GM23338 (cell line): ENCODE measurements at regions not wholly inside any gene's neighbourhood (a gene's known extent, or its start where the extent isn't known, plus 50 kb on each side); places are given as distances from the start of the nearest gene placed in this dataset.

ENCODE experiments used
- ATAC-seq: fragments of 200-7000 bp; cut with Tn5 transposase; 3 replicates; pipeline ENCODE4 v1.9.1; 2020
- DNase-seq: peaks from one replicate; pipeline ENCODE4 v3.0.0-alpha.2; 2015; ENCODE audit warnings: low spot score
- H2AFZ ChIP-seq: fragments of 200-600 bp; sonication (generic); 2 replicates; pipeline ENCODE4 v1.8.0; 2016; ENCODE audit warnings: antibody characterized with exemption, mild to moderate bottlenecking, moderate library complexity
- H3F3A ChIP-seq: fragments of 200-600 bp; sonication (generic); replicated peaks from 2 replicates; pipeline ENCODE4 v1.8.0; 2017; ENCODE audit warnings: antibody characterized with exemption, mixed run types, low read depth
- H3K27ac ChIP-seq: fragments of 200-600 bp; sonication (generic); 2 replicates; pipeline ENCODE4 v1.6.1; 2016; ENCODE audit warnings: low read depth
- H3K27me3 ChIP-seq: fragments of 200-600 bp; sonication (generic); 2 replicates; pipeline ENCODE4 v1.8.0; 2016; ENCODE audit warnings: mild to moderate bottlenecking, mixed run types, moderate library complexity; ENCODE audit not compliant: insufficient read depth
- H3K36me3 ChIP-seq: fragments of 200-600 bp; sonication (generic); 2 replicates; pipeline ENCODE4 v1.8.0; 2016; ENCODE audit warnings: mild to moderate bottlenecking; ENCODE audit not compliant: insufficient read depth
- H3K4me1 ChIP-seq: fragments of 200-600 bp; sonication (generic); 2 replicates; pipeline ENCODE4 v1.8.0; 2016; ENCODE audit warnings: mild to moderate bottlenecking, moderate library complexity; ENCODE audit not compliant: insufficient read depth
- H3K4me2 ChIP-seq: fragments of 200-600 bp; sonication (generic); 2 replicates; pipeline ENCODE4 v1.7.1; 2017; ENCODE audit warnings: mixed run types
- H3K4me3 ChIP-seq: fragments of 200-600 bp; sonication (generic); 2 replicates; pipeline ENCODE4 v1.6.1; 2016; ENCODE audit warnings: mixed run types
- H3K79me2 ChIP-seq: fragments of 200-600 bp; sonication (generic); replicated peaks from 2 replicates; pipeline ENCODE4 v1.8.0; 2017; ENCODE audit warnings: mild to moderate bottlenecking; ENCODE audit not compliant: insufficient read depth
- H3K9me2 ChIP-seq: fragments of 200-600 bp; sonication (generic); 2 replicates; pipeline ENCODE4 v1.8.0; 2017; ENCODE audit not compliant: insufficient read depth
- H4K20me1 ChIP-seq: fragments of 200-600 bp; sonication (generic); replicated peaks from 2 replicates; pipeline ENCODE4 v1.8.0; 2017; ENCODE audit warnings: mild to moderate bottlenecking; ENCODE audit not compliant: insufficient read depth
- H3K27ac Mint-ChIP-seq: 2 replicates; pipeline ENCODE4 v1.8.0; 2020; ENCODE audit warnings: inconsistent platforms, mild to moderate bottlenecking, moderate library complexity, mixed read lengths
- H3K27me3 Mint-ChIP-seq: 3 replicates; pipeline ENCODE4 v1.8.0; 2022; ENCODE audit warnings: low read depth, mild to moderate bottlenecking, moderate library complexity, mixed read lengths, inconsistent platforms; ENCODE audit not compliant: insufficient read depth, poor library complexity
- H3K36me3 Mint-ChIP-seq: 3 replicates; pipeline ENCODE4 v1.8.0; 2021; ENCODE audit warnings: low read depth, mild to moderate bottlenecking, inconsistent platforms, moderate library complexity, mixed read lengths
- H3K4me1 Mint-ChIP-seq: 3 replicates; pipeline ENCODE4 v1.8.0; 2020; ENCODE audit warnings: mild to moderate bottlenecking, inconsistent platforms, mixed read lengths
- H3K4me3 Mint-ChIP-seq: 3 replicates; pipeline ENCODE4 v1.8.0; 2021; ENCODE audit warnings: moderate library complexity, mild to moderate bottlenecking, inconsistent platforms, mixed read lengths
- H3K9me3 Mint-ChIP-seq: 3 replicates; pipeline ENCODE4 v1.8.0; 2020; ENCODE audit warnings: moderate library complexity, mild to moderate bottlenecking, inconsistent platforms, mixed read lengths
- CREB1 ChIP-seq: fragments of 250-450 bp; sonication (Bioruptor Pico); IDR thresholded peaks from 2 replicates; pipeline ENCODE4 v1.5.0; 2020; ENCODE audit warnings: low read depth, mild to moderate bottlenecking, moderate library complexity
- CTCF ChIP-seq, 2 experiments: fragments of 200-600 bp in 1 of 2; sonication (generic) in 1 of 2; conservative IDR thresholded peaks; 2 replicates each; pipeline versions ENCODE4 v1.5.1 to v1.6.1; 2016 to 2017; ENCODE audit warnings: antibody characterized with exemption in 2 of 2, low read depth in 2 of 2, mild to moderate bottlenecking in 2 of 2, moderate library complexity in 1 of 2
- ETS1 ChIP-seq: IDR thresholded peaks from 2 replicates; pipeline ENCODE4 v1.6.1; 2016; ENCODE audit warnings: antibody characterized with exemption
- EZH2 ChIP-seq: fragments of 200-600 bp; sonication (generic); IDR thresholded peaks from one replicate; pipeline ENCODE4 v1.8.0; 2017; ENCODE audit warnings: antibody characterized with exemption, mild to moderate bottlenecking, low read depth; ENCODE audit not compliant: unreplicated experiment
- EZH2phosphoT487 ChIP-seq: fragments of 200-600 bp; sonication (generic); IDR thresholded peaks from one replicate; pipeline ENCODE4 v1.8.1; 2018; ENCODE audit warnings: antibody characterized with exemption; ENCODE audit not compliant: unreplicated experiment
- JUNB ChIP-seq: IDR thresholded peaks from one replicate; pipeline ENCODE4 v1.6.1; 2016; ENCODE audit warnings: antibody characterized with exemption; ENCODE audit not compliant: unreplicated experiment
- NANOG ChIP-seq: IDR thresholded peaks from 2 replicates; pipeline ENCODE4 v1.6.1; 2016; ENCODE audit warnings: antibody characterized with exemption, borderline replicate concordance
- POLR2AphosphoS5 ChIP-seq: IDR thresholded peaks from 2 replicates; pipeline ENCODE4 v1.6.1; 2016; ENCODE audit warnings: antibody characterized with exemption, low read depth
- REST ChIP-seq: IDR thresholded peaks from one replicate; pipeline ENCODE4 v1.6.1; 2018; ENCODE audit warnings: antibody characterized with exemption; ENCODE audit not compliant: unreplicated experiment
- STAT1 ChIP-seq: IDR thresholded peaks from one replicate; pipeline ENCODE4 v1.6.1; 2016; ENCODE audit warnings: antibody characterized with exemption; ENCODE audit not compliant: unreplicated experiment
- ZNF114 ChIP-seq: fragments of 250-450 bp; sonication (Bioruptor Pico); IDR thresholded peaks from 2 replicates; pipeline ENCODE4 v1.5.0; 2020; ENCODE audit warnings: mild to moderate bottlenecking, moderate library complexity
- ZNF331 ChIP-seq: fragments of 250-450 bp; sonication (Bioruptor Pico); IDR thresholded peaks from 2 replicates; pipeline ENCODE4 v1.5.0; 2020; ENCODE audit warnings: low read depth, mild to moderate bottlenecking, moderate library complexity
- ZNF462 ChIP-seq: fragments of 250-450 bp; sonication (Bioruptor Pico); IDR thresholded peaks from 2 replicates; pipeline ENCODE4 v1.5.0; 2020; ENCODE audit warnings: mild to moderate bottlenecking, moderate library complexity

GRCh38 chr13:79075703-79076102 is 330.4 kb downstream of the RBM26 start:
- Histone ChIP-seq H3K27me3 (no peaks in the 10 kb centered on the region), H3K9me2 (no peaks in the 10 kb centered on the region; the same call in 1 of the 2 replicates), H3F3A (no peaks in the 10 kb centered on the region), H3K4me1 (peaks cover 3% of the 10 kb centered on the region; the same call in 1 of the 2 replicates), H3K79me2 (no peaks in the 10 kb centered on the region), H3K4me3 (no peak overlapping the region), H3K36me3 (no peaks in the 10 kb centered on the region), H3K27ac (no peak overlapping the region), H2AFZ (no peak overlapping the region), H3K4me2 (no peak overlapping the region), H4K20me1 (no peaks in the 10 kb centered on the region)
- DNase-seq (no peak), ATAC-seq (no peak)
- Mint-ChIP-seq H3K27ac (no peak overlapping the region), H3K27me3 (no peaks in the 10 kb centered on the region), H3K36me3 (peaks cover 8% of the 10 kb centered on the region), H3K9me3 (peaks cover 22% of the 10 kb centered on the region), H3K4me3 (no peak overlapping the region), H3K4me1 (peaks cover 5% of the 10 kb centered on the region; the same call in 2 of the 3 replicates)
- TF ChIP-seq POLR2AphosphoS5 (no peak), CREB1 (CRISPR knock-in tag) (no peak), ETS1 (no peak), JUNB (no peak), ZNF331 (CRISPR knock-in tag) (no peak), CTCF (conservative IDR thresholded peaks at IDR 0.05; ENCODE audit: low read depth in 2 of 2) (no peak), NANOG (no peak), STAT1 (no peak), EZH2 (no peak), EZH2phosphoT487 (no peak), ZNF114 (CRISPR knock-in tag) (no peak), ZNF462 (no peak), REST (no peak)
